GM12892 (cell line): ENCODE measurements at regions not wholly inside any gene's neighbourhood (a gene's known extent, or its start where the extent isn't known, plus 50 kb on each side); places are given as distances from the start of the nearest gene placed in this dataset.
"Not testable (repeated sequence)": the region's sequence is repeated elsewhere in the genome, so short reads cannot be mapped to it uniquely, and the experiment has no call there.

Source experiments
- DNase-seq: peaks from one replicate; pipeline ENCODE4 v3.0.0; 2011; ENCODE audit not compliant: insufficient read length
- FAIRE-seq: peaks from 2 replicates; lab custom pipeline; 2011; peaks lifted over from hg19 to GRCh38; lab: Jason Lieb, UNC
- POLR2A ChIP-seq: IDR thresholded peaks from 2 replicates; pipeline ENCODE4 v1.6.1; 2011; ENCODE audit warnings: low read depth, low read length, control low read depth
- POLR2AphosphoS5 ChIP-seq: IDR thresholded peaks from 2 replicates; pipeline ENCODE4 v1.6.1; 2011; ENCODE audit warnings: low read depth, low read length, control low read depth
- TAF1 ChIP-seq: IDR thresholded peaks from 2 replicates; pipeline ENCODE4 v1.6.1; 2011; ENCODE audit warnings: low read depth, mild to moderate bottlenecking, control low read depth, low read length, borderline replicate concordance

GRCh38 chr6:8888468-8888867 lies 453.1 kb upstream of the SLC35B3 start:
- DNase-seq (no peak), FAIRE-seq (no peak)
- TF ChIP-seq POLR2A (no peak), TAF1 (no peak), POLR2AphosphoS5 (no peak)

GRCh38 chr6:8881663-8882062 lies 446.3 kb upstream of the SLC35B3 start:
- FAIRE-seq (no peak), DNase-seq (no peak)
- TF ChIP-seq POLR2A: no peak
- TF ChIP-seq POLR2AphosphoS5: no peak
- TF ChIP-seq TAF1: no peak

DNA sequence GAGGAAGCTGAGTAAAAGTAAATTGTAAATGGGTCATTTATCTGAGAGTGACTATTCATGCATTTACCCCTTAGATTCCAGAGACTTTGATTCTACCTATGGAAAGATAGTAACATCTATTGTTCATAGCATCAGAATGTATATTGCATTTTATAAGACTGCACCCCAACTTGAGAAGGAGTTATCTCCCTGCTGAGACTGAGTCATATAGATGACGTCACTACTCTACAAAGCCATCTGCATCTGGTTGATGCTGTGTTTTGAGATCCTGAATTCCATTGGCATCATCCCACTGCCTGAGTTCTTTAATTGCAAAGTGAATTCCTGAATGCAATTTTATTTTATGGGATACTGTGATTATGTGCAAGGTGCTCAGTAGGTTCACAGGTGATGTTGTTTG lies 444.0 kb upstream of the SLC35B3 start:
- TF ChIP-seq TAF1 (no peak), POLR2A (no peak), POLR2AphosphoS5 (no peak)
- no peak for FAIRE-seq
- DNase-seq: no peak

DNA sequence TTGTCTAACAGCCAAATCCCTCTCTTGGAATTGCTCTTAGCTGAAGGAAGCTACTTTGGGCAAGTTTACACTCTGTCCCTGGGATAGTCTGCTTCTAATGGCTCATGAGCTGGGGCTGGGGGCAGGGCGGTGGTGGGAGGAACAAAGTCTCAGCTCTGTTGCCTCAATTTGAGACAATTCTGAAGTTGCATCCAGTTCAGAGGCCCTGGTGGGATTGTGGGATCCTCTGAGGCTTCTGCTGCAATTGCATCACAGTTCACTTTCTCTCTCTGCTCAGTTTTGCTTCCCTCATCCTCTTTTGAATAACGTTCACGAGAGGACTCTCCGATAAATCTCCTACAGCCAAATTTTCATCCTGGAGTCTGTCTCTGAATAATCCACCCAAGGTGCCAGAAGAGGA lies 440.6 kb upstream of the SLC35B3 start:
- no peak for FAIRE-seq
- no peak for TF ChIP-seq TAF1
- TF ChIP-seq POLR2AphosphoS5: no peak
- TF ChIP-seq POLR2A: no peak
- DNase-seq: no peak

DNA sequence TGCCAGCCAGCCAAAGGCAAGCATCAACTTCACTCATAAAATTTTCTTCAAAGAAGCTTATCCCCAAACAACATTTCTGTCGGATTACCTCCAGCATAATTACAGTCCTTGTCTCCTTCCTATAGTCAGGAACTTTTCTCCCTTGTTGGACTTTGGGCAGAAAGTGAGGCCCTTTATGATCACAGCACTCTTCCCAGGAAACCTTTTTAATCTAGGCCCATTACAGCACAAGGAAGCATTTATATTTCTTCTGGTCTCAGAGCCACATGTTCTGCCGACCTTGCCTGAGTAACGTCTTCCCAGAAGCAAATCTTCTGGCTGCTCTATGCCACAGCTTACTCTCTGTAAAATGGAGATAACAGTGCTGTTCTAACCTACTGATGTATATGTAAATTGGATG lies 437.2 kb upstream of the SLC35B3 start:
- TF ChIP-seq POLR2AphosphoS5 (no peak), TAF1 (no peak), POLR2A (no peak)
- DNase-seq (no peak), FAIRE-seq (no peak)

DNA sequence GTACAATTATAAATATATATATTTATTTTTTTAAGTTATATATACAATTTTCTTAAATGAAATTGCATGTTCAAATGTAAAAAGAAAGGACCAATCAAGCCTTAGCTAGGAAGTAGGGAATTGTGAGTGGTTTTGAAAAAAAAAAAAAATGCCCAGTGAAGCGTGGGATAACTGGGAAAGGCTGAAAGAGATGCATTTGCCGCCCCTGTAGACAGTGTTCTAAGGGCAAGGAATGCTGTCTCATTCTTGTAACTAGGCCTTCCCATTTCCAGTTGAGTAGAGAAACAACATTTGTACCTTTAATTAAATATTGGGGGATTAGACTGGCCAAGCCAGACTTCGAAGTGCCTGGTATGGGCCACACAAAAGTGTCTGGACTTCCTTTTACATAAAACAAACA lies 430.1 kb upstream of the SLC35B3 start:
- DNase-seq: no peak
- TF ChIP-seq TAF1 (no peak), POLR2AphosphoS5 (no peak), POLR2A (no peak)
- no peak for FAIRE-seq

- FAIRE-seq (no peak), DNase-seq (no peak)
- TF ChIP-seq POLR2A: no peak
- no peak for TF ChIP-seq TAF1
- TF ChIP-seq POLR2AphosphoS5: no peak
Measured at GRCh38 chr6:8860671-8861070, 425.3 kb upstream of the SLC35B3 start.

DNA sequence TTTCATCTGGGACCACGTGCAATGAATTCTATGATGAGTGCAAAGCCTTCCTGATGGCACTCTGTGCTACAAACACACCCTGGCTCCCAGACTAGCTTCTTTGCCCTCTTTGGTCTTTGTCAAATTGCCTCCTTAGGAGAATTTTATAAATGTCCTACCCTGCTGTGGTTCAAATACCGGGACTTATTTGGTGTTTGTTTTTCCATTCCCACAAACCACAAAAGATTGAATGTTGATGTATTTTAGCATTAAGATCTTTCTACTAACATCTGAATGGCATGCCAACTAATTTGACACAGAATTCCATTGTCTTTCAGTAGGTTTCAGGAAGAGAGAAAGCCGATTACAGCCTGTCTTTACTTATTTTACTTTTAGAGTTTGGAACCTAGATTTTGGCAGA lies 424.2 kb upstream of the SLC35B3 start:
- no peak for DNase-seq
- no peak for TF ChIP-seq POLR2A
- no peak for TF ChIP-seq POLR2AphosphoS5
- no peak for TF ChIP-seq TAF1
- FAIRE-seq: no peak

- FAIRE-seq (no peak), DNase-seq (no peak)
- TF ChIP-seq TAF1: no peak
Measured at GRCh38 chr6:8858854-8859331, 423.5 kb upstream of the SLC35B3 start.

- TF ChIP-seq POLR2AphosphoS5: no peak
- no peak for TF ChIP-seq TAF1
- TF ChIP-seq POLR2A: no peak
- FAIRE-seq: no peak
Measured at GRCh38 chr6:8857160-8857559, 421.8 kb upstream of the SLC35B3 start.

GRCh38 chr6:8855411-8855810 lies 420.1 kb upstream of the SLC35B3 start:
- FAIRE-seq (no peak), DNase-seq (no peak)
- TF ChIP-seq POLR2AphosphoS5 (no peak), POLR2A (no peak), TAF1 (no peak)

More at GRCh38 chr6:8857160-8857559, 421.8 kb upstream of the SLC35B3 start:
- DNase-seq: no peak

DNA sequence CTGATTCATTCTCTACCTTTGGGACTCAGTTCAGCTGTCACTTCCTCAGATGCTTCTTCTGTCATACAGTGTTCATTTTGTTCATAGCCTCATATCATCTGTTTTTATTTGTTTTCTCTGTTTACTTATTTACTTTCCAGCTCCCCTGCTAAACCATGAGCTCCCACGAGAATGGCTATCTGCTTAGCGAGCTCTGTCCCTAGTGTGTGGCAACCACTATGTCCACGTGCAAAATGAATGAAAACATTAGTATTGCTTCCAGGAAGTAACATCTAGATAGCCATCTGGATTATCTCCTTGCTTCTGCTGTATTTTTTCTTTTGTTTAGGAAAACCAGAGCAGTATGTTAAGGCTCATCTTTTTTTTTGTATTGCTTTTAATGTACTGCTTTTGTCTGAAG lies 417.0 kb upstream of the SLC35B3 start:
- FAIRE-seq (no peak), DNase-seq (no peak)
- TF ChIP-seq TAF1 (no peak), POLR2AphosphoS5 (no peak), POLR2A (no peak)

DNA sequence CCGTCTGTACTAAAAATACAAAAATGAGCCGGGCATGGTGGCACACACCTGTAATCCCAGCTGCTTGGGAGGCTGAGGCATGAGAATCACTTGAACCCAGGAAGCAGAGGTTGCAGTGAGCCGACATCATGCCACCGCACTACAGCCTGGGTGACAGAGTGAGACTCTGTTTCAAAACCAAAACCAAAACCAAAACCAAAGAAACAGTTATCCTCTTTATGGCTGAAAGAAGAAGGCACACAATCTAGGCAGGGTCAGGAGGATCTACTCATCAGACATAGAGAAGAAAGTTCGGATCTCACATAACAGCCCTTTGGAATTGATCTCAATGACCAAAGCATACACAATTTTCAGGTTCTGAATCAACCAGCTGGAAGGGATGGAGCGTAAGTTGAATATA lies 411.3 kb upstream of the SLC35B3 start:
- FAIRE-seq: not testable (repeated sequence)

More for the DNA sequence above, 411.3 kb upstream of the SLC35B3 start:
- not testable (repeated sequence) for DNase-seq
